ENCODE measurements at regions not wholly inside any gene's neighbourhood (a gene's known extent, or its start where the extent isn't known, plus 50 kb on each side); places are given as distances from the start of the nearest gene placed in this dataset.

GRCh38 chrX:97704474-97704873 lies 820.8 kb downstream of the RPA4 start:
- WGBS (ENCODE audit: insufficient coverage) = 84% methylated on average over 6 of the region's 6 CpGs
- Histone ChIP-seq H3K4me3 (ENCODE audit: low read depth, low read length) (no peak overlapping the region), H3K4me1 (ENCODE audit: control insufficient read depth, insufficient read depth, low read length) (no peaks in the 10 kb centered on the region), H3K9me3 (ENCODE audit: control insufficient read depth, insufficient read depth, low read length) (no peaks in the 10 kb centered on the region), H3K36me3 (ENCODE audit: control insufficient read depth, insufficient read depth, low read length) (no peaks in the 10 kb centered on the region), H3K27ac (ENCODE audit: low read depth, low read length) (no peak overlapping the region), H3K27me3 (ENCODE audit: control insufficient read depth, insufficient read depth, low read length) (no peaks in the 10 kb centered on the region)
- DNase-seq (ENCODE audit: low read depth in 4 of 6, low spot score in 6 of 6) = no peak

- no peak for DNase-seq (ENCODE audit: low read depth in 4 of 6, low spot score in 6 of 6)
- Histone ChIP-seq H3K27ac (ENCODE audit: low read depth, low read length) (no peak overlapping the region), H3K36me3 (ENCODE audit: control insufficient read depth, insufficient read depth, low read length) (no peaks in the 10 kb centered on the region), H3K4me1 (ENCODE audit: control insufficient read depth, insufficient read depth, low read length) (no peaks in the 10 kb centered on the region), H3K9me3 (ENCODE audit: control insufficient read depth, insufficient read depth, low read length) (no peaks in the 10 kb centered on the region), H3K4me3 (ENCODE audit: low read depth, low read length) (no peak overlapping the region), H3K27me3 (ENCODE audit: control insufficient read depth, insufficient read depth, low read length) (no peaks in the 10 kb centered on the region)
- WGBS (ENCODE audit: insufficient coverage) = 100% methylated on average over 1 of the region's 1 CpG
Observed at GRCh38 chrX:97704881-97705280, 821.2 kb downstream of the RPA4 start.

- Histone ChIP-seq H3K4me3 (ENCODE audit: low read depth, low read length) (no peak overlapping the region), H3K27ac (ENCODE audit: low read depth, low read length) (no peak overlapping the region), H3K4me1 (ENCODE audit: control insufficient read depth, insufficient read depth, low read length) (no peaks in the 10 kb centered on the region), H3K27me3 (ENCODE audit: control insufficient read depth, insufficient read depth, low read length) (no peaks in the 10 kb centered on the region), H3K9me3 (ENCODE audit: control insufficient read depth, insufficient read depth, low read length) (no peaks in the 10 kb centered on the region), H3K36me3 (ENCODE audit: control insufficient read depth, insufficient read depth, low read length) (no peaks in the 10 kb centered on the region)
- peak in 2 of 6 donors; percentile 33 to 56 for DNase-seq (ENCODE audit: low read depth in 4 of 6, low spot score in 6 of 6)
- WGBS (ENCODE audit: insufficient coverage) = no CpG with 5 or more reads among the region's 2 CpGs
Observed at GRCh38 chrX:97705936-97706335, 822.2 kb downstream of the RPA4 start.

GRCh38 chrX:97714072-97714471 lies 830.4 kb downstream of the RPA4 start:
- H3K4me1 ChIP-seq (ENCODE audit: control insufficient read depth, insufficient read depth, low read length) = no peaks in the 10 kb centered on the region
- no peak for DNase-seq (ENCODE audit: low read depth in 4 of 6, low spot score in 6 of 6)
- no peaks in the 10 kb centered on the region for H3K36me3 ChIP-seq (ENCODE audit: control insufficient read depth, insufficient read depth, low read length)
- H3K27ac ChIP-seq (ENCODE audit: low read depth, low read length) = no peak overlapping the region
- H3K27me3 ChIP-seq (ENCODE audit: control insufficient read depth, insufficient read depth, low read length) = peaks cover 2% of the 10 kb centered on the region
- H3K9me3 ChIP-seq (ENCODE audit: control insufficient read depth, insufficient read depth, low read length) = no peaks in the 10 kb centered on the region
- H3K4me3 ChIP-seq (ENCODE audit: low read depth, low read length) = no peak overlapping the region

GRCh38 chrX:97728215-97728614 lies 844.5 kb downstream of the RPA4 start:
- no peaks in the 10 kb centered on the region for H3K36me3 ChIP-seq (ENCODE audit: control insufficient read depth, insufficient read depth, low read length)
- 100% methylated on average over 1 of the region's 2 CpGs for WGBS (ENCODE audit: insufficient coverage)
- no peak for DNase-seq (ENCODE audit: low read depth in 4 of 6, low spot score in 6 of 6)
- H3K27me3 ChIP-seq (ENCODE audit: control insufficient read depth, insufficient read depth, low read length) = no peaks in the 10 kb centered on the region
- no peaks in the 10 kb centered on the region for H3K9me3 ChIP-seq (ENCODE audit: control insufficient read depth, insufficient read depth, low read length)
- H3K27ac ChIP-seq (ENCODE audit: low read depth, low read length) = no peak overlapping the region
- no peaks in the 10 kb centered on the region for H3K4me1 ChIP-seq (ENCODE audit: control insufficient read depth, insufficient read depth, low read length)
- no peak overlapping the region for H3K4me3 ChIP-seq (ENCODE audit: low read depth, low read length)

GRCh38 chrX:97740044-97740443 lies 856.3 kb downstream of the RPA4 start:
- Histone ChIP-seq H3K36me3 (ENCODE audit: control insufficient read depth, insufficient read depth, low read length) (no peaks in the 10 kb centered on the region), H3K27me3 (ENCODE audit: control insufficient read depth, insufficient read depth, low read length) (peaks cover 2% of the 10 kb centered on the region), H3K27ac (ENCODE audit: low read depth, low read length) (no peak overlapping the region), H3K4me1 (ENCODE audit: control insufficient read depth, insufficient read depth, low read length) (no peaks in the 10 kb centered on the region), H3K4me3 (ENCODE audit: low read depth, low read length) (no peak overlapping the region), H3K9me3 (ENCODE audit: control insufficient read depth, insufficient read depth, low read length) (peaks cover 3% of the 10 kb centered on the region)
- DNase-seq (ENCODE audit: low read depth in 4 of 6, low spot score in 6 of 6) = no peak

- no peaks in the 10 kb centered on the region for H3K4me1 ChIP-seq (ENCODE audit: control insufficient read depth, insufficient read depth, low read length)
- no CpG with 5 or more reads among the region's 1 CpG for WGBS (ENCODE audit: insufficient coverage)
- H3K36me3 ChIP-seq (ENCODE audit: control insufficient read depth, insufficient read depth, low read length) = no peaks in the 10 kb centered on the region
- H3K4me3 ChIP-seq (ENCODE audit: low read depth, low read length) = no peak overlapping the region
- H3K27ac ChIP-seq (ENCODE audit: low read depth, low read length) = no peak overlapping the region
- H3K27me3 ChIP-seq (ENCODE audit: control insufficient read depth, insufficient read depth, low read length) = peaks cover 2% of the 10 kb centered on the region
- peaks cover 3% of the 10 kb centered on the region for H3K9me3 ChIP-seq (ENCODE audit: control insufficient read depth, insufficient read depth, low read length)
- DNase-seq (ENCODE audit: low read depth in 4 of 6, low spot score in 6 of 6) = no peak
Observed at GRCh38 chrX:97740886-97741285, 857.2 kb downstream of the RPA4 start.

- Histone ChIP-seq H3K36me3 (ENCODE audit: control insufficient read depth, insufficient read depth, low read length) (no peaks in the 10 kb centered on the region), H3K4me1 (ENCODE audit: control insufficient read depth, insufficient read depth, low read length) (no peaks in the 10 kb centered on the region), H3K9me3 (ENCODE audit: control insufficient read depth, insufficient read depth, low read length) (no peaks in the 10 kb centered on the region), H3K27ac (ENCODE audit: low read depth, low read length) (no peak overlapping the region), H3K27me3 (ENCODE audit: control insufficient read depth, insufficient read depth, low read length) (peaks cover 6% of the 10 kb centered on the region), H3K4me3 (ENCODE audit: low read depth, low read length) (no peak overlapping the region)
- no peak for DNase-seq (ENCODE audit: low read depth in 4 of 6, low spot score in 6 of 6)
- 57% methylated on average over 2 of the region's 3 CpGs for WGBS (ENCODE audit: insufficient coverage)
Observed at GRCh38 chrX:97743014-97743413, 859.3 kb downstream of the RPA4 start.

GRCh38 chrX:97747346-97747745 lies 863.6 kb downstream of the RPA4 start:
- no peak overlapping the region for H3K4me3 ChIP-seq (ENCODE audit: low read depth, low read length)
- H3K36me3 ChIP-seq (ENCODE audit: control insufficient read depth, insufficient read depth, low read length) = no peaks in the 10 kb centered on the region
- H3K9me3 ChIP-seq (ENCODE audit: control insufficient read depth, insufficient read depth, low read length) = no peaks in the 10 kb centered on the region
- H3K27ac ChIP-seq (ENCODE audit: low read depth, low read length) = no peak overlapping the region
- WGBS (ENCODE audit: insufficient coverage) = no CpG with 5 or more reads among the region's 7 CpGs
- peaks cover 9% of the 10 kb centered on the region for H3K27me3 ChIP-seq (ENCODE audit: control insufficient read depth, insufficient read depth, low read length)
- no peak for DNase-seq (ENCODE audit: low read depth in 4 of 6, low spot score in 6 of 6)
- H3K4me1 ChIP-seq (ENCODE audit: control insufficient read depth, insufficient read depth, low read length) = no peaks in the 10 kb centered on the region

GRCh38 chrX:97751016-97751415 lies 867.3 kb downstream of the RPA4 start:
- Histone ChIP-seq H3K9me3 (ENCODE audit: control insufficient read depth, insufficient read depth, low read length) (no peaks in the 10 kb centered on the region), H3K36me3 (ENCODE audit: control insufficient read depth, insufficient read depth, low read length) (no peaks in the 10 kb centered on the region), H3K4me3 (ENCODE audit: low read depth, low read length) (no peak overlapping the region), H3K4me1 (ENCODE audit: control insufficient read depth, insufficient read depth, low read length) (no peaks in the 10 kb centered on the region), H3K27ac (ENCODE audit: low read depth, low read length) (no peak overlapping the region), H3K27me3 (ENCODE audit: control insufficient read depth, insufficient read depth, low read length) (peaks cover 6% of the 10 kb centered on the region)
- DNase-seq (ENCODE audit: low read depth in 4 of 6, low spot score in 6 of 6) = no peak
- WGBS (ENCODE audit: insufficient coverage) = 68% methylated on average over 3 of the region's 4 CpGs

All from spinal cord (tissue), 9 donors.